ENCODE measurements at regions not wholly inside any gene's neighbourhood (a gene's known extent, or its start where the extent isn't known, plus 50 kb on each side); places are given as distances from the start of the nearest gene placed in this dataset.

- DNase-seq = no peak
These were observed 113.6 kb downstream of the GALC start for GRCh38 chr14:87879389-87879788.

- DNase-seq = no peak
These were observed 114.0 kb downstream of the GALC start for GRCh38 chr14:87878959-87879358.

- DNase-seq = no peak
These were observed 115.1 kb downstream of the GALC start for GRCh38 chr14:87877877-87878276.

GRCh38 chr14:87874676-87875075 is 118.3 kb downstream of the GALC start:
- DNase-seq = no peak

DNA sequence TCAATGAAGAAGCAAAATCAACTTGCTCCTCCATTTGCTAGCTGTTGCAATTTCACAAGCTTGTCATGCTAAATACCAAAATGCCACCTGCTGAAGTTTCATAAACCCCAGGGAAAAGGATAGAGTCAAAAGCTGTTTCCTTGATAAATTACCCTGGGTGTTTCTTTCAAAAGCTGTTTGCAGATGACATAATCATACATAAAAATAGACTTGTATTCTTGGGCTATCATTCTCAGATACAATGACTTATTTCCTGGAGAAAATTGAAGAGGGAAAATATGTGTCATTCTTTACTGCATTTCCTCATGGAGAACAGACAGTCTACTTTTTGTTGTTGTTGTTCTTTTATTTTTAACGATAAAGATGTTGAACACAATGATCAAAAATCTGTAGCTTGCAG is 119.2 kb downstream of the GALC start:
- no peak for DNase-seq

DNA sequence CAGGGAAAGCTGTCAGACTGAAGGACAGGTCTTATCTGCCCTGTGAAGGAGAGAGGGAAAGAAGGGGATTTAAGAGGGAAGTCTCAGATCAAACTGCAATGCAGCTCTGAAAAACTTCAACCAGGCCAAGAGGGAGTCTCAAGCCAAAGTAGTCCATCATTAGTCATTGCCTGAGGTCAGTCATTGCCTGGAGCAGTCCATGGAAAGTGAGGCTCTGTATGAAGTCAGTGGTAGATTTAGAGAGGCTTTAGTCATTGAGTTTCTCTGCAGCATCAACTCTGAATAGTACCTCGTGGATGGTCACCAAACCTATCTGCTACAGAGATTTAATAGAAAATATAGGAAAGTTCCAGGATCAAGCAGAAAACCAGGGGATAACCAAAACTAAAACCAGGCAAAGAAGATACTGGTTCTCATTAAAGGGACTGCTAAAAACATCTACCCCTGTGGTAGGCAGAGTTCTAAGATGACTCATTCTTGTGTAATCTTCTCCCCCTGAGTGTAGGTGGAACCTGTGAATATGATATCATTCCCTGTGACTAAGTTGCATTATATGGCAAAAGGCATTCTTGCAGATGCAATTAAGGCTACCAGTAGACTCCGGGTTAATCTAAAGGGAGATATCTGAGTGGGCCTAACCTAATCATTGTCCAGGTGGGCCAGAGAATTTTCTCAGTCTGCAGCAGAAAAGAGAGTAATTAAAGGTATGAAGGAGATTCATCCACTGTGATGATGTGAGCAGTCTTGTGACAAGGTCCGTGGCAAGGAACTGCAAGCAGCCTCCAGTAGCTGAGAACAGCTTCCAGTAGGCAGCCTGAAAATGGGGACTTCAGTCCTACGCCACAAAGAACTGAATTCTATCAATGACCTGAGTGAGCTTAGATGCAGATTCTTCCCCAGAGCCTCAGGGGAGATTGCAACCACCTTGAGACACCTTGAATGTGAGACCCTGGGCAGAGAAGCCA is 123.1 kb downstream of the GALC start:
- no peak for DNase-seq

- no peak for DNase-seq
These were observed 124.1 kb downstream of the GALC start for GRCh38 chr14:87868920-87869319.

DNA sequence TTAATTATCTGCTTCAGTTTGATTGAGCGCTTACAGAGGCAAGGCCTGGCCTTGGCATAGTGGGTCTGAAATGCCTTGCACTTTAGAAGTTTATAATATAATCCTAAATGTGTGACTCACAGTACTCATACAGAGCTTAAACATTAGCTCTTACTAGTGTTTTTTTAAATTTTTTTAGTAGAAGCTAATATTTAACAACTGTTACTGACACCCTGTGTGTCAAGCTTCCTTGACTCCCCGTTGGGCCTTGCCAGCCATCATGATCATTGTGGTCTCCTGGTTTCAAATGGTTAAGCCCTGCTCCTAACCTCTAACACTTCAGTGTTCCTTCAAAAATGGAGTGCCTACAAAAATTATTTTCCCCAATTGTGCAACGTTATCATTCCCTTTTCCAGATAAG is 126.9 kb downstream of the GALC start:
- DNase-seq = no peak

DNA sequence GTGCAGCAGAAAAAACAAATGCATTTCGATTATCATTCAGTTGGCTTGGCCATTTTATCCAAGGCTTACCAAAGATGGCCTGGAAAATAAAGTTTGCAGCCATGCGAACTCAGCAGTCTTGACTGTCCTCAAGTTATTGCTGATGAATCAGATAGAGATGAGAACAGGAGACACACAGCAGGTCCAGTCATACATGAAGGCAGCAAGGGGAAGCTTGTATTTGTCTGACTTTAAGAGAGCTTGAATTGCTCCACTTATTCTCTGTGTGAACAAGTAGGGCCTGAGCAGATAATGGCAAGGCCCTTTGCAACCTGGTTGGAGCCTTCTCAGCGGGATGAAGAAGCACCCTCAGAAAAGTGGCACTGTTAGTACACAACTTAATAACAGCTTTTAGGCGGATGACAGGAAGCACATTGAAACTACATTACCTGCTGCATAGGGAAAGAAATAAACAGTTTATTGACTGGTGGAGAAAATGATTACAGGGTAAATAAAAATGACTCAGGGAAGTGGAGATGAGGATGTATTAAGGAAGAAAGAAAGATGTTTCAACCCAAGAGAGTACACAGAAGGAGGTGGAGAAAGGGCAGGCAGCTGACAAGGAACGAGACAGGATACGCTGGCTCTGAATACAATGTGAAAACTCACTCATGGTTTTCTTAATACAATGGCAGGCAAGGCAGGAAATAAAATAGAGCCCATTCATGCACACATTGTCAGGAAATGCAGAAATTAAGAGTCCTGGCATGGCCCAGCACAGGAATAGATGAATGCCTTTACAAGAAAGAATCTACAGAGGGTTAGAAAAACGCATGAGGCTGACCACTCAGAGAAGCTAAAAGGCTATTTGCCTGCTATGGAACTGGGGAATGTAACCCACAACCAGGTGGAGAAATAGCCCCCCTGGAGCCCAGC is 128.4 kb downstream of the GALC start:
- DNase-seq = no peak

GRCh38 chr14:87863047-87863446 is 129.9 kb downstream of the GALC start:
- no peak for DNase-seq

DNA sequence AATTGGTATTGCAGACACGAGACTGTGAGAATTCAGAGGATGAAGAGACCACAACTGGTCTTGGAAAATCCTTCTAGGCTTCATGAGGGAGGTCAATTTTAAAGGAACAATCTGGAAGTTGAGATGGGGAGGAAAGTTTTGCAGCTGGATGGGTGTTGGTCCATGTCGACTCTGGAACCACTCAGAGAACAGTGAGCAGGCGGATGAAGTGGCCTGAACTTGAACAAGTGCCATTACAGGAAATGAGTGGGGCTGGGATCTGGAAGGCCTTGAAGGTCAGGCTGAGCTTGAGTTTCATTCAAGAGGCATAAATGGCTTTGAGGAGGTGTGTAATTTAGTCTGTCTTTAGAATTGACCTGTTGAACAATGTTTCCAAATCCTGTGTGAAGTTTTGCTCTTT is 140.9 kb downstream of the GALC start:
- DNase-seq = no peak

DNA sequence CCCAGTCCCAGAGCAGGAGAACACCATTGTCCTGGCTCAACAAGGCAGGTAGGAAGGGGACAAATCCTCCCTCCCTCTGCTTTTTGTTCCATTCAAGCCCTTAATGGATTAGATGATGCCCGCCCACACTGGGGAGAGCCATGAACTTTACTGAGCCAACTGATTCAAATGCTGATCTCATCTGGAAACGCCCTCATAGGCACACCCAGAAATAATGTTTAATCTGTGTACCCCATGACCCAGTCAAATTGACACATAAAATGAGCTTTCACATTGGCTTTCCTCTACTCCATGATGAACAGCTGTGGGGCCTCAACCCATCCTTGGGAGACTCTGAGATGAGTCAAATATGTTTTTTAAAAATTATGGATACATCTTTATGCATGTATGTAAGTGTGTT is 141.8 kb downstream of the GALC start:
- DNase-seq = no peak

GRCh38 chr14:87847216-87847755 is 145.7 kb downstream of the GALC start:
- DNase-seq = no peak

- no peak for DNase-seq
These were observed 152.1 kb downstream of the GALC start for GRCh38 chr14:87840906-87841305.

GRCh38 chr14:87838931-87839330 is 154.1 kb downstream of the GALC start:
- no peak for DNase-seq

DNA sequence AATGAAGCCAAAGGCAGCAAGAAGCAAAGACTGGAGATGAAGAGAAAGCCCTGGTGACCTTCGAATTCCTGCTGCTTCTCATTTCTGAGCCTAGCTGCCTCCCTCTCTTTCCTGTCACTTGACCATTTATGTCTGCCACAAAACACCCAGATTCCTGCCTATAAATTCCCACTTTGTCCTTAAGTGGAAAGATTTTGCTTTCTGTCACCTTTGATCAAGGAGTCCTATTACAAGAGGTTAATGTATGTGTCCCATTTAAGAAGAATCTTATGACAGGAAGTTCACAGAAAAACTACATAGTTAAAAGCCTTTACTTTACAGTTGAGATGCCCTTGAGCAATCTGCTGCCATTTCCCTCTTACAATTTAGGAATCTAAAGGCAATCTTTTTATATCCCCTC is 155.7 kb downstream of the GALC start:
- DNase-seq = no peak

GRCh38 chr14:87834594-87834993 is 158.4 kb downstream of the GALC start:
- no peak for DNase-seq

DNA sequence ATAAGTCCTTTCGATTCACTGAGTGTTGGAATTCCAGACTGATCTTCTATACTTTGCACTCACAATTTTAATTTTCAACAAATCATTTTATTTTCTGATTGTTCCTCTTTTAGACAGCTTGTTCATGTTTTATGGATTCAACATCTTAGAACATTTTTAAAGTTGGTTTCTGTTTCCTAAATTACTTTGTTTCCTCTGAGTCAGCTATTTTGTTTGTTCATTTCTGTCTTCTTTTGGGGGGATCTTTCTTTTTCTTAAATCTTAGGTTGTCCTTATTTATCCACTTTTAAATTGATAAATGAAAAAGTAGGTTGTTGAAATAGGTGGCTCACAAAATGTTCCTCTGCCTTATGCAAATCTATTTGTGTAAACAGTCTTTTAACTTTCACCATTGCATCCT is 160.0 kb downstream of the GALC start:
- DNase-seq = no peak

- no peak for DNase-seq
These were observed 162.4 kb downstream of the GALC start for GRCh38 chr14:87830443-87831096.

GRCh38 chr14:87829543-87829942 is 163.4 kb downstream of the GALC start:
- DNase-seq = no peak

- DNase-seq = no peak
These were observed 168.7 kb downstream of the GALC start for GRCh38 chr14:87824266-87824665.

DNA sequence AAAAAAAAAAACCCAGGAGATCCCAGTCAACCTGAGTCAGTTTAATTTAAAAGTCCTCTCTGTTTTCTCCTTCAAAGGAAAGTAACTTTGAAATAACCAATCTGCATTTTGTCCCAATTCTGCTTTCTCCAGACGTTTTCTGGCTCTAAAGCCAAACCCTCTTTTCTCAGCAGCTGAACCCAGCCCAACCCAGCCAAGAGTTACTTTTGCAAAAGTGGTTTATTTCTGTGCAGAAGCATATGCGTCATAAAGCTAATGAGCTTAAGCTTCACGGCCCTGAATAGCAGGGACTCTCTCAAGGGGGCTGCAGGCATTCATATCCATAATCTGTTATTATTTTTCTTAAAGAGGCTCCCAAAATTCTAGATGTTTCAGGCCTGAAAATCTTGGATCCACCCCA is 176.6 kb downstream of the GALC start:
- DNase-seq = no peak

All from right lung (tissue), 2 donors.